ENCODE measurements at regions not wholly inside any gene's neighbourhood (a gene's known extent, or its start where the extent isn't known, plus 50 kb on each side); places are given as distances from the start of the nearest gene placed in this dataset.

GRCh38 chr3:22536541-22536940 lies 666.6 kb upstream of the UBE2E2 start:
- Histone ChIP-seq H3K36me3 (ENCODE audit: control insufficient read depth in 1 of 2, insufficient read depth in 2 of 2, low read length in 2 of 2) (no peaks in the 10 kb centered on the region), H3K4me3 (ENCODE audit: low read depth, low read length) (no peak overlapping the region), H2AFZ (ENCODE audit: insufficient read depth, low read length, poor library complexity) (no peak overlapping the region), H4K91ac (ENCODE audit: low read depth, low read length) (no peak overlapping the region), H3K4me2 (ENCODE audit: low read length) (no peak overlapping the region), H3K9me3 (ENCODE audit: insufficient read depth, low read depth, low read length) (no peaks in the 10 kb centered on the region), H3K18ac (ENCODE audit: low read length) (no peak overlapping the region), H3K4me1 (ENCODE audit: control insufficient read depth in 1 of 2, insufficient read depth in 2 of 2, low read length in 2 of 2) (peaks cover 0 to 3% of the 10 kb centered on the region in 2 experiments), H3K14ac (ENCODE audit: low read length) (no peak overlapping the region), H4K8ac (ENCODE audit: low read depth, low read length) (no peak overlapping the region), H3K9ac (ENCODE audit: low read length) (no peak overlapping the region), H2BK120ac (ENCODE audit: insufficient read depth, low read length, poor library complexity) (no peak overlapping the region), H2AK5ac (ENCODE audit: low read length) (no peak overlapping the region), H3K23ac (ENCODE audit: low read length) (no peak overlapping the region), H3K79me2 (ENCODE audit: control insufficient read depth, insufficient read depth, low read length, poor library complexity) (no peaks in the 10 kb centered on the region), H3K4ac (ENCODE audit: low read depth, low read length) (no peak overlapping the region), H2BK5ac (ENCODE audit: low read depth, low read length, poor library complexity) (no peak overlapping the region), H3K27ac (ENCODE audit: low read depth, low read length) (no peak overlapping the region), H4K12ac (ENCODE audit: low read depth, low read length) (no peak overlapping the region), H3K27me3 (ENCODE audit: insufficient read depth, low read length) (no peaks in the 10 kb centered on the region), H2BK12ac (ENCODE audit: low read length) (no peak overlapping the region), H3K79me1 (ENCODE audit: low read length) (no peaks in the 10 kb centered on the region)
- DNase-seq: peak; percentile 84 to 85
- no CpG with 5 or more reads among the region's 1 CpG for WGBS (ENCODE audit: extremely low coverage, insufficient coverage, insufficient read length)

- no peak overlapping the region for H3K23ac ChIP-seq (ENCODE audit: low read length)
- peaks cover 0 to 3% of the 10 kb centered on the region in 2 experiments for H3K4me1 ChIP-seq (ENCODE audit: control insufficient read depth in 1 of 2, insufficient read depth in 2 of 2, low read length in 2 of 2)
- H3K4me3 ChIP-seq (ENCODE audit: low read depth, low read length): no peak overlapping the region
- no CpG with 5 or more reads among the region's 1 CpG for WGBS (ENCODE audit: extremely low coverage, insufficient coverage, insufficient read length)
- no peak overlapping the region for H2AFZ ChIP-seq (ENCODE audit: insufficient read depth, low read length, poor library complexity)
- H3K27me3 ChIP-seq (ENCODE audit: insufficient read depth, low read length): no peaks in the 10 kb centered on the region
- H2BK120ac ChIP-seq (ENCODE audit: insufficient read depth, low read length, poor library complexity): no peak overlapping the region
- no peak overlapping the region for H4K91ac ChIP-seq (ENCODE audit: low read depth, low read length)
- no peaks in the 10 kb centered on the region for H3K79me2 ChIP-seq (ENCODE audit: control insufficient read depth, insufficient read depth, low read length, poor library complexity)
- no peak overlapping the region for H3K14ac ChIP-seq (ENCODE audit: low read length)
- H4K12ac ChIP-seq (ENCODE audit: low read depth, low read length): no peak overlapping the region
- no peak overlapping the region for H2BK12ac ChIP-seq (ENCODE audit: low read length)
- no peaks in the 10 kb centered on the region for H3K9me3 ChIP-seq (ENCODE audit: insufficient read depth, low read depth, low read length)
- no peak overlapping the region for H3K18ac ChIP-seq (ENCODE audit: low read length)
- no peak overlapping the region for H2BK5ac ChIP-seq (ENCODE audit: low read depth, low read length, poor library complexity)
- no peaks in the 10 kb centered on the region for H3K36me3 ChIP-seq (ENCODE audit: control insufficient read depth in 1 of 2, insufficient read depth in 2 of 2, low read length in 2 of 2)
- H3K4me2 ChIP-seq (ENCODE audit: low read length): no peak overlapping the region
- no peak overlapping the region for H2AK5ac ChIP-seq (ENCODE audit: low read length)
- DNase-seq: no peak
- no peaks in the 10 kb centered on the region for H3K79me1 ChIP-seq (ENCODE audit: low read length)
- H3K4ac ChIP-seq (ENCODE audit: low read depth, low read length): no peak overlapping the region
- no peak overlapping the region for H3K27ac ChIP-seq (ENCODE audit: low read depth, low read length)
- H4K8ac ChIP-seq (ENCODE audit: low read depth, low read length): no peak overlapping the region
- no peak overlapping the region for H3K9ac ChIP-seq (ENCODE audit: low read length)
Measured at GRCh38 chr3:22537560-22537959, 665.6 kb upstream of the UBE2E2 start.

- Histone ChIP-seq H2BK12ac (ENCODE audit: low read length) (no peak overlapping the region), H3K27me3 (ENCODE audit: insufficient read depth, low read length) (no peaks in the 10 kb centered on the region), H3K18ac (ENCODE audit: low read length) (no peak overlapping the region), H4K91ac (ENCODE audit: low read depth, low read length) (no peak overlapping the region), H2BK120ac (ENCODE audit: insufficient read depth, low read length, poor library complexity) (no peak overlapping the region), H3K4ac (ENCODE audit: low read depth, low read length) (no peak overlapping the region), H3K23ac (ENCODE audit: low read length) (no peak overlapping the region), H2AFZ (ENCODE audit: insufficient read depth, low read length, poor library complexity) (no peak overlapping the region), H3K4me3 (ENCODE audit: low read depth, low read length) (no peak overlapping the region), H4K8ac (ENCODE audit: low read depth, low read length) (no peak overlapping the region), H2BK5ac (ENCODE audit: low read depth, low read length, poor library complexity) (no peak overlapping the region), H3K36me3 (ENCODE audit: control insufficient read depth in 1 of 2, insufficient read depth in 2 of 2, low read length in 2 of 2) (no peaks in the 10 kb centered on the region), H3K27ac (ENCODE audit: low read depth, low read length) (no peak overlapping the region), H2AK5ac (ENCODE audit: low read length) (no peak overlapping the region), H3K9me3 (ENCODE audit: insufficient read depth, low read depth, low read length) (peaks cover 2% of the 10 kb centered on the region), H3K79me2 (ENCODE audit: control insufficient read depth, insufficient read depth, low read length, poor library complexity) (no peaks in the 10 kb centered on the region), H3K4me2 (ENCODE audit: low read length) (no peak overlapping the region), H3K79me1 (ENCODE audit: low read length) (no peaks in the 10 kb centered on the region), H3K4me1 (ENCODE audit: control insufficient read depth in 1 of 2, insufficient read depth in 2 of 2, low read length in 2 of 2) (no peaks in the 10 kb centered on the region), H4K12ac (ENCODE audit: low read depth, low read length) (no peak overlapping the region), H3K9ac (ENCODE audit: low read length) (no peak overlapping the region), H3K14ac (ENCODE audit: low read length) (no peak overlapping the region)
- WGBS (ENCODE audit: extremely low coverage, insufficient coverage, insufficient read length): no CpG with 5 or more reads among the region's 2 CpGs
- DNase-seq: peak; percentile 57 to 81
Measured at GRCh38 chr3:22542311-22542710, 660.8 kb upstream of the UBE2E2 start.

- H3K4me3 ChIP-seq (ENCODE audit: low read depth, low read length): no peak overlapping the region
- H2AFZ ChIP-seq (ENCODE audit: insufficient read depth, low read length, poor library complexity): no peak overlapping the region
- H3K27ac ChIP-seq (ENCODE audit: low read depth, low read length): no peak overlapping the region
- no peak overlapping the region for H2BK120ac ChIP-seq (ENCODE audit: insufficient read depth, low read length, poor library complexity)
- H3K79me2 ChIP-seq (ENCODE audit: control insufficient read depth, insufficient read depth, low read length, poor library complexity): no peaks in the 10 kb centered on the region
- H3K36me3 ChIP-seq (ENCODE audit: control insufficient read depth in 1 of 2, insufficient read depth in 2 of 2, low read length in 2 of 2): no peaks in the 10 kb centered on the region
- H4K8ac ChIP-seq (ENCODE audit: low read depth, low read length): no peak overlapping the region
- no CpG with 5 or more reads among the region's 5 CpGs for WGBS (ENCODE audit: extremely low coverage, insufficient coverage, insufficient read length)
- no peak overlapping the region for H3K18ac ChIP-seq (ENCODE audit: low read length)
- no peak overlapping the region for H3K9ac ChIP-seq (ENCODE audit: low read length)
- no peaks in the 10 kb centered on the region for H3K79me1 ChIP-seq (ENCODE audit: low read length)
- no peaks in the 10 kb centered on the region for H3K4me1 ChIP-seq (ENCODE audit: control insufficient read depth in 1 of 2, insufficient read depth in 2 of 2, low read length in 2 of 2)
- H3K9me3 ChIP-seq (ENCODE audit: insufficient read depth, low read depth, low read length): no peaks in the 10 kb centered on the region
- no peak overlapping the region for H3K4ac ChIP-seq (ENCODE audit: low read depth, low read length)
- DNase-seq: no peak
- no peak overlapping the region for H2AK5ac ChIP-seq (ENCODE audit: low read length)
- no peak overlapping the region for H3K23ac ChIP-seq (ENCODE audit: low read length)
- H2BK5ac ChIP-seq (ENCODE audit: low read depth, low read length, poor library complexity): no peak overlapping the region
- H4K91ac ChIP-seq (ENCODE audit: low read depth, low read length): no peak overlapping the region
- no peak overlapping the region for H3K4me2 ChIP-seq (ENCODE audit: low read length)
- no peak overlapping the region for H4K12ac ChIP-seq (ENCODE audit: low read depth, low read length)
- no peak overlapping the region for H2BK12ac ChIP-seq (ENCODE audit: low read length)
- H3K14ac ChIP-seq (ENCODE audit: low read length): no peak overlapping the region
- no peaks in the 10 kb centered on the region for H3K27me3 ChIP-seq (ENCODE audit: insufficient read depth, low read length)
Measured at GRCh38 chr3:22555753-22556435, 647.2 kb upstream of the UBE2E2 start.
